PC-9 (cell line): ENCODE measurements at regions not wholly inside any gene's neighbourhood (a gene's known extent, or its start where the extent isn't known, plus 50 kb on each side); places are given as distances from the start of the nearest gene placed in this dataset.

Experiments used
- BruUV-seq: library from RNA; stranded (reverse); fragments of 400-500 nt; replicated peaks from 2 replicates; lab custom pipeline; 2021; lab: Mats Ljungman, UMichigan
- CTCF ChIA-PET: fragments of 300-600 bp; sonication (Branson Sonifier 250); formaldehyde crosslinking; loops from one replicate; lab custom pipeline; 2022; ENCODE audit warnings: antibody characterized with exemption; lab: Charles Lee
- POLR2A ChIA-PET: fragments of 300-600 bp; sonication (Branson Sonifier 250); formaldehyde crosslinking; loops from one replicate; lab custom pipeline; 2022; ENCODE audit warnings: antibody characterized with exemption; ENCODE audit not compliant: unreplicated experiment; lab: Charles Lee
- DNase-seq, 2 experiments: peaks; one replicate each; pipeline versions ENCODE4 v3.0.0 to v3.0.0-alpha.2; 2015 to 2022; ENCODE audit warnings: mixed read lengths in 1 of 2
- H2AFZ ChIP-seq: fragments of 200-600 bp; sonication (generic); 2 replicates; pipeline ENCODE4 v1.8.1; 2017; ENCODE audit warnings: antibody characterized with exemption
- H3F3A ChIP-seq: fragments of 200-600 bp; sonication (generic); 2 replicates; pipeline ENCODE4 v1.8.1; 2017; ENCODE audit warnings: antibody characterized with exemption, mild to moderate bottlenecking, low read depth; ENCODE audit not compliant: insufficient read depth
- H3K27ac ChIP-seq: fragments of 200-600 bp; sonication (generic); 2 replicates; pipeline ENCODE4 v1.6.1; 2016; ENCODE audit warnings: mixed run types
- H3K27me3 ChIP-seq: fragments of 200-600 bp; sonication (generic); 2 replicates; pipeline ENCODE4 v1.6.1; 2016; ENCODE audit warnings: low read depth, mixed run types; ENCODE audit not compliant: insufficient read depth
- H3K36me3 ChIP-seq: fragments of 200-600 bp; sonication (generic); 2 replicates; pipeline ENCODE4 v1.6.1; 2016; ENCODE audit warnings: low read depth, mixed run types
- H3K4me1 ChIP-seq: fragments of 200-600 bp; sonication (generic); replicated peaks from 2 replicates; pipeline ENCODE4 v1.6.1; 2016; ENCODE audit warnings: mixed run types; ENCODE audit not compliant: insufficient read depth
- H3K4me2 ChIP-seq: fragments of 200-600 bp; sonication (generic); 2 replicates; pipeline ENCODE4 v1.6.1; 2017; ENCODE audit warnings: mixed run types
- H3K4me3 ChIP-seq: fragments of 200-600 bp; sonication (generic); 2 replicates; pipeline ENCODE4 v1.6.1; 2016; ENCODE audit warnings: mixed run types
- H3K79me2 ChIP-seq: fragments of 200-600 bp; sonication (generic); 2 replicates; pipeline ENCODE4 v1.6.1; 2017; ENCODE audit warnings: low read depth, mixed run types
- H3K9me2 ChIP-seq: fragments of 200-600 bp; sonication (generic); 2 replicates; pipeline ENCODE4 v1.8.1; 2017; ENCODE audit warnings: mild to moderate bottlenecking; ENCODE audit not compliant: insufficient read depth
- H3K9me3 ChIP-seq: fragments of 200-600 bp; sonication (generic); 2 replicates; pipeline ENCODE4 v1.8.1; 2016; ENCODE audit warnings: low read depth; ENCODE audit not compliant: insufficient read depth
- H4K20me1 ChIP-seq: fragments of 200-600 bp; sonication (generic); 2 replicates; pipeline ENCODE4 v1.8.1; 2017; ENCODE audit not compliant: insufficient read depth
- EZH2 ChIP-seq: fragments of 200-600 bp; sonication (generic); IDR thresholded peaks from 2 replicates; pipeline ENCODE4 v1.8.0; 2017; ENCODE audit warnings: antibody characterized with exemption, low read depth
- intact Hi-C: fragments of 100-400 bp; cut with micrococcal nuclease; formaldehyde crosslinking; loops from one replicate; pipeline ENCODE4 v1.10.0; 2022; ENCODE audit not compliant: unreplicated experiment
- TF ChIP-seq, protein P1 (sequence below): fragments of 200-600 bp; sonication (generic); conservative IDR thresholded peaks from 2 replicates; pipeline ENCODE4 v1.6.1; 2017; ENCODE audit warnings: mixed run types, antibody characterized with exemption, mild to moderate bottlenecking, moderate library complexity

DNA sequence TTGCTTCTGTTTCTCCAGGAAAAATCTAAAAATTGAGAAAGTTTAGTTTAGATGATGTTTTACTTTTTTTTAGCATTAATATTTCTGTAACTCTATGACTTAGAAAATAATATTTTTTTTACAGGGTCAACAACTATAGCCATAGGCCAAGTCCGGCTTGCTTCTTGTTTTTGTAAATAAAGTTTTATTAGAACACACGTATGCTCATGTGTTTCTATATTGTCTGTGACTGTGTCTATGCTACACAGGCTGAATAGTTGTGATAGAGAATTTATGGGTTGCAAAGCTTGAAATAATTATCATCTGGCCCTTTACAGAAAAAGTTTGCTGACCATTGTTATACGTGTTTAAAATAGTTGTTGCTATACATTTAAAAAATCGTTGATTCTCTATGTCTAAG is 399.2 kb downstream of the EPM2A start:
- H3K79me2 ChIP-seq = no peaks in the 10 kb centered on the region
- no peaks in the 10 kb centered on the region for H3K9me2 ChIP-seq
- intact Hi-C loops = no loop called here
- TF ChIP-seq EZH2 = no peak
- H3F3A ChIP-seq = no peaks in the 10 kb centered on the region
- no peaks in the 10 kb centered on the region for H3K36me3 ChIP-seq
- H3K4me3 ChIP-seq = no peak overlapping the region
- CTCF ChIA-PET = no interaction called here
- BruUV-seq = no TSS peak
- no peaks in the 10 kb centered on the region for H4K20me1 ChIP-seq
- POLR2A ChIA-PET = no interaction called here
- H2AFZ ChIP-seq = no peak overlapping the region
- no peaks in the 10 kb centered on the region for H3K9me3 ChIP-seq
- no peaks in the 10 kb centered on the region for H3K27me3 ChIP-seq
- H3K27ac ChIP-seq = no peak overlapping the region
- H3K4me2 ChIP-seq = no peak overlapping the region
- DNase-seq = no peak
- H3K4me1 ChIP-seq = no peaks in the 10 kb centered on the region; the same call in 1 of the 2 replicates

DNA sequence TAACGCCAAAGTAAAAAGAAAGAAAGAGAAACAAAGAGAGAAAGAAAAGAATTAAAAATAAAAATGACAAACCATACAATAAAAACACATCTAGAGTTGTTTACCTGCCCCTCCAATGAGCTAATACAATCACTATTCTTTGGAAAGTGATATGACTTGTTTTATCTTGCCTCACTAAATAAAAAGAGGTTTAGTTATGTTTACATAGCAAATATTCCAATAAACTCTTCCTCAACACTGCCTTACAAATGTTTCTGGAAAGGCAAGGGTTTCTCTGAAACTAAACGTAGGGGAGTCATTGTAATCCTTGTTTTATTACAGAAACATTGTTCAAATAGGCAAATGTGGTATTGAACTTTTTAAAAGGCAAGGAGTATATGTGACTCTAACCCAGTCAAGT is 396.2 kb downstream of the EPM2A start:
- Histone ChIP-seq H3K9me2 (no peaks in the 10 kb centered on the region), H3K9me3 (no peaks in the 10 kb centered on the region), H3K36me3 (no peaks in the 10 kb centered on the region), H4K20me1 (no peaks in the 10 kb centered on the region), H3K4me2 (no peak overlapping the region), H3F3A (no peaks in the 10 kb centered on the region), H3K4me3 (no peak overlapping the region), H3K27ac (no peak overlapping the region), H3K79me2 (no peaks in the 10 kb centered on the region), H2AFZ (no peak overlapping the region), H3K4me1 (no peaks in the 10 kb centered on the region), H3K27me3 (no peaks in the 10 kb centered on the region)
- DNase-seq = no peak
- TF ChIP-seq, protein P1, sequence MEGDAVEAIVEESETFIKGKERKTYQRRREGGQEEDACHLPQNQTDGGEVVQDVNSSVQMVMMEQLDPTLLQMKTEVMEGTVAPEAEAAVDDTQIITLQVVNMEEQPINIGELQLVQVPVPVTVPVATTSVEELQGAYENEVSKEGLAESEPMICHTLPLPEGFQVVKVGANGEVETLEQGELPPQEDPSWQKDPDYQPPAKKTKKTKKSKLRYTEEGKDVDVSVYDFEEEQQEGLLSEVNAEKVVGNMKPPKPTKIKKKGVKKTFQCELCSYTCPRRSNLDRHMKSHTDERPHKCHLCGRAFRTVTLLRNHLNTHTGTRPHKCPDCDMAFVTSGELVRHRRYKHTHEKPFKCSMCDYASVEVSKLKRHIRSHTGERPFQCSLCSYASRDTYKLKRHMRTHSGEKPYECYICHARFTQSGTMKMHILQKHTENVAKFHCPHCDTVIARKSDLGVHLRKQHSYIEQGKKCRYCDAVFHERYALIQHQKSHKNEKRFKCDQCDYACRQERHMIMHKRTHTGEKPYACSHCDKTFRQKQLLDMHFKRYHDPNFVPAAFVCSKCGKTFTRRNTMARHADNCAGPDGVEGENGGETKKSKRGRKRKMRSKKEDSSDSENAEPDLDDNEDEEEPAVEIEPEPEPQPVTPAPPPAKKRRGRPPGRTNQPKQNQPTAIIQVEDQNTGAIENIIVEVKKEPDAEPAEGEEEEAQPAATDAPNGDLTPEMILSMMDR = no peak
- TF ChIP-seq EZH2 = no peak
- intact Hi-C loops = no loop called here
- POLR2A ChIA-PET = no interaction called here
- no TSS peak for BruUV-seq
- CTCF ChIA-PET = no interaction called here

DNA sequence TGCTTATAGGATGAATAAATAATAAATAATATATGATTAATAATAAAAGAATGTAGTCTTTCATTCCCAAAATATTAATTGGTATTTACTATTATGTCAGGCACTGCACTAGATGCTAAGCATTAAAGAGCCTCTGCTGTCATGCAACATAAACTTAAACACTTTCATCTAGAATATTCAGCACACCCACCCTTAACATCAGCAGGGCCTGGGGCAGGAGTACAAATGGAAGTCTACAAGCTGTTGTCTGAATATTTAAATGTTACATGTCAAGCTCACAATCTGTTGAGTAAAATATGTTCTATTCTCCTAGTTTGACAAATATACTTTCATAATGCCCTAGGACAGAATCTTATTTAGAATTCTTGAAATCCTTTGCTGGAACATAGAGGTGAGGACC is 395.1 kb downstream of the EPM2A start:
- POLR2A ChIA-PET = no interaction called here
- BruUV-seq = no TSS peak

More for the DNA sequence above, 395.1 kb downstream of the EPM2A start:
- Histone ChIP-seq H3K79me2 (no peaks in the 10 kb centered on the region), H3K9me2 (no peaks in the 10 kb centered on the region), H3K9me3 (no peaks in the 10 kb centered on the region), H3K4me1 (no peaks in the 10 kb centered on the region), H3K27ac (no peak overlapping the region), H3K27me3 (no peaks in the 10 kb centered on the region), H3K4me3 (no peak overlapping the region), H2AFZ (no peak overlapping the region), H3F3A (no peaks in the 10 kb centered on the region), H3K36me3 (no peaks in the 10 kb centered on the region), H4K20me1 (no peaks in the 10 kb centered on the region), H3K4me2 (no peak overlapping the region)
- CTCF ChIA-PET = no interaction called here
- no peak for TF ChIP-seq EZH2
- TF ChIP-seq, protein P1 = no peak
- intact Hi-C loops = no loop called here
- no peak for DNase-seq
